IPS-18c (cell line): ENCODE measurements at regions not wholly inside any gene's neighbourhood (a gene's known extent, or its start where the extent isn't known, plus 50 kb on each side); places are given as distances from the start of the nearest gene placed in this dataset.
"Not testable (repeated sequence)": the region's sequence is repeated elsewhere in the genome, so short reads cannot be mapped to it uniquely, and the experiment has no call there.

Source experiments
- H3K4me3 ChIP-seq: 2 replicates; pipeline ENCODE4 v1.7.0; 2013; ENCODE audit warnings: low read depth, mild to moderate bottlenecking, low read length, moderate library complexity; ENCODE audit not compliant: insufficient read depth
- H3K9me3 ChIP-seq: one replicate; pipeline ENCODE4 v1.6.1; 2013; ENCODE audit warnings: mild to moderate bottlenecking, low read length, moderate library complexity; ENCODE audit not compliant: control insufficient read depth, insufficient read depth

DNA sequence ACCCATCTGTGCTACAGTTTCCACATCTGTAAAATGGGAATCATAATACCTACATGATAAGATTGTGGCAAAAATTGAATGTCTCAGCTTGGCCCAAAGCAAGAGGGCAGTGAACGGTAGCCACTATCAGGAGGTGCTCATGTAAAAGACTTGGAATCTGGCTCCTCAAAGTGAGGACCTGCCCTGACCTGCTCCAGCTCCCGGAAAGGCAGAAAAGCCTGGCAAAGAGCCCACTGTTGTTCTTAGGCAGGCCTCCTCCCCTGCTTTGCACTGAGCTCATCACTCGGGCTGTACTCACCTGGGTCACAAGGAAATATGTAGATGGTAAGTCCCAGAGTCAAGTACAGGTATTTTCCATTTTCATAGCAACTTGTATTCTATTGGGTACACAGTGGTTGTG is 250.7 kb upstream of the TBL1XR1 start:
- no peak overlapping the region for H3K4me3 ChIP-seq
- H3K9me3 ChIP-seq: no peaks in the 10 kb centered on the region

DNA sequence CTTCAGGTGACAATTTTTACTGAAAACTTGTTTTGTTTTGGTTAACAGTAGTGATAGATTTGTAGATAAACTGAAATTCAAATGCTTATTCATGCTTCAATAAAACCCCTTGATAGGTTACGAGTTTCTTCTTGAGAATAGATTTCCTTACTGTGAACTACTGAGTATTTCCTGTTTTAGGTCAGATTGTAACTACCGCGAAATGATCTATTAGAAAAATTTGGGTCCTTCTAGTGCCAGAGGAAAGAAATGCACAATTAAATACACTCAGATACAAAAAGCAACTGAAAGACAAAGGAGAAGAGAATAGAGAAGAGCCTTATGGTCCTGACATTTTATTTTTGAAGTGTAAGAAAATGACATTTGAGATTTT is 251.7 kb upstream of the TBL1XR1 start:
- no peaks in the 10 kb centered on the region for H3K9me3 ChIP-seq
- H3K4me3 ChIP-seq: no peak overlapping the region

DNA sequence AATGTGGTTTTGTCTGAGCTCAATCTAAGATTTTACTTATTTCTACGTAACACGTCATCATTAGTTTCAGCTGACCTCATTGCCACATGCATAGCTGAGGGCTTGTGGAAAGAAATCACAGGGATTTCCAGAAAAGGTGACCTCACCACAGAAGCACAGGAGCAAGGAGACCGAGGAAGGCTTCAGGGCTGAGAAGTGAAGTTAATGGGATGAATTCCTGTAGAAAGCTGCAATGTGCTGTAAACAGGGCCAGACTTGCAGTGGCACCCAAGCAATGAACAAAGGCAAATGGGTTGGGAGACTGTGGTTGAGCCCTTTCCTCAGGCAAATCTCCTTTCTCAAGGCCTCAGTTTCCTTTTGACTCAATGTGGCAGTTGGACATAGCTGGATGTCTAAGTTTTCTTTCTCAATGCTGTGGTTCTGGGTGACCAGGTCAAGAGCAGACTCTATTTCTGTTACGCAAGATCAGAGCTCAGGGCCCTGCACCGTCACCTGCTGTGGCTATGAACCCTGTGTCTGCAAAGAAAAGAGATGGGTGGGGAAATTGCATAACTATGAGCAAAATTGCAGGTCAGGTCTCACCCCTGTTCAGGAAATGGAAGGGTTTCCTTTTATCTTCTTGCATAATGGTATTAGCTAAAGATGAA is 252.2 kb upstream of the TBL1XR1 start:
- Histone ChIP-seq H3K4me3 (no peak overlapping the region), H3K9me3 (no peaks in the 10 kb centered on the region)

DNA sequence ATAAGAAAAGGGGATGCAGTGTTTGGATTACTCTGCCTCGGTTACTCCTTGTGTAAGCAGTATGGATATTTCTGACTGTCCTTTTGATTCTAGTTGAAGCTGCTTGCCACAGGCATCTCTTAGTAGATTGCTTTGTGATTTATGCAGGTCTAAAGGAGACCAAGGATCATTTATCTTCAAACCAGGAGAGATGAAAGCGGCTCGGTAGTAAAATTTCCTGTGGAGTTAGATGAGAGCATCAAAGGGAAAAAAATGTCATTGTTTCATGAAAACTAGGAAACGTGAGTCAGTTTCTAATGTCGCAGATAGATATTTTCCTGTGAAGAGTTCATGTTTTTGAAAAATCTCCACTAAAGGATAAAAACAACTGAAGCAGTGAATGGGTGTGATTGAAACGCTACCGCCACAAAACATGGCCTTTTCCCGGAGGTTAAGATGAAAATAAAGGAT is 254.0 kb upstream of the TBL1XR1 start:
- H3K4me3 ChIP-seq: no peak overlapping the region
- no peaks in the 10 kb centered on the region for H3K9me3 ChIP-seq

DNA sequence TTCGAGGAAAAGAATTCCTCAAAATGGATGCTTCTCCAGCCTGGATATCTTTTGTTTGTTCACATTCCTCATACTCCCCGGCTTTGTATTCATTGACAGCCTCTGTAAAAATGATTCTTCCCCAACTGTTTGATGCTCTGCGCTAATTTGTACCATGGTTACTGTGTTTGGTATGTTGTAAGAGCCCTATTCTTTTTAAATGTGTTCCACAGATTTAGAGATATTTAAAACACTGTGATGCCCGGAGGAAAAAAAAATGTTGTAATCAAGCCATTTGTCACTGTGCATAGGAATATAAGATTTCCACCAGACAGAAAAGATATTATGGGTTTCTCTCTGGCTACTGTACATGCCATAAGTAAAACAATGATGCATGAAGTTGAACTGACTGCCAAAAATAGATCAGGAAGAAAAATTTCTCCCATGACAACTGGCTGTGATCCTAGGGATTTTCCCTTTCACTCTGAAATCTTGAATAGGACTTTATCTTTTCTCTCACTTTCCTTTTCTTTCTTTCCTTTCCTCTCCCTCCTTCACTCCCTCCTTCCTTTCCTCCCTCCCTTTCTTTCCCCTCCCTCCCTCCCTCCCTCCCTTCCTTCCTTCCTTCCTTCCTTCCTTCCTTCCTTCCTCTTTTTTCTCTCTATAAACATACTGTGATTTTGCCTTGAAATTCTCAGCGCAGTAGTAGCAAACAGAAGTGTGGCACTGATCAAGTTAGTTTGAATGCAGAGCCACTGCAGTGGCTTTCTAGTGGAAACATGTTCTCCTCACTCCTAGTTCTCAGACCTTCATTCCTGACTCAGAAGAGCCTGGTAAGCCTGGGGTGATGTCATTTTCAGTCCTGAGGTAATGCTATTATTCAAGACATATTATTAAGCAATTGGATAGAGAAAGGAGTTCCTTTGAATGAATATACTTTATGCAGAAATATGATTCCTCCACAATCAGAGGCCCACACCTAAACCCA is 254.9 kb upstream of the TBL1XR1 start:
- Histone ChIP-seq H3K9me3 (no peaks in the 10 kb centered on the region), H3K4me3 (no peak overlapping the region)

DNA sequence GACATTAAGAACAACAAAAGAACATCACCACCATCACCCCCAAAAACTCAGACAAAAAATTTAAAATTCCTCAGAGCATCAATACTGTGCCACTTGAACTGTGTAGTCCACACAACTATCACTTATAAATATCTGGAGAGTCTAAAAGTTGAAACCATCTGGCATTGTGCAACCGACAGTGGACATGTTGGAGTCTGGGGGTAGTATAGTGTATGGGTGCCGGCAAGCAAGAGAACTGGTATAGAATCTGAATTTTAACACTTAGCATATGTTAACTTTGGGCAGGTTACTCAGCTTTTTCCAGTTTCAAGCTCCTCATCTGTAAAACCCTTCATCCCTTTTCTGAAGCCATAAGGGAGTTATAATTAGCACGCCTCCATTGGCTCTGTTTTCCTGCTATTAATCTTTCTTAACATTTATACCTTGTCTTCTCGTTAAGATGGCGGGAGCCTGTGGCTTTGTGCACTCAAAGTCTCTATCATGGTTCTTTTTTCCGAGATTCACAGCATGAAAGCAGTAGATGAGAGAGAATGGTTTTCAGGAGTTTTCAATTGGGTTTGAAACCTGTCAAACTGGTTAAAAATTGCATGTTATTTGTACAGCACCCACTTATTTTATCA is 255.7 kb upstream of the TBL1XR1 start:
- Histone ChIP-seq H3K9me3 (no peaks in the 10 kb centered on the region), H3K4me3 (no peak overlapping the region)

DNA sequence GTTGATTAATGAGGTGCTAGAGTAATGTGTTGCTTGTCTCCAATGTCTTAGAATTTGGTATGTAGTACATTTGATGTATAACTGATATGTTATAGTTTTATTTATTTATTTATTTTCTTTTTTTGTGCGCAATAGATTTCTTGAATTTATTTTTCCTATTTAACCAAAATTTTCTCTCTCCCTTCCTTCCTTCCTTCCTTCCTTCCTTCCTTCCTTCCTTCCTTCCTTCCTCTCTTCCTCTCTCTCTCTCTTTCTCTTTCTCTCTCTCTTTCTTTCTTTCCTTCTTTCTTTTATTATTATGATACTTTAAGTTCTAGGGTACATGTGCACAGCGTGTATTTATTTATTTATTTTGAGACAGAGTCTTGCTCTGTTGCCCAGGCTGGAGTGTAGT is 256.2 kb upstream of the TBL1XR1 start:
- Histone ChIP-seq H3K4me3 (no peak overlapping the region), H3K9me3 (no peaks in the 10 kb centered on the region)

DNA sequence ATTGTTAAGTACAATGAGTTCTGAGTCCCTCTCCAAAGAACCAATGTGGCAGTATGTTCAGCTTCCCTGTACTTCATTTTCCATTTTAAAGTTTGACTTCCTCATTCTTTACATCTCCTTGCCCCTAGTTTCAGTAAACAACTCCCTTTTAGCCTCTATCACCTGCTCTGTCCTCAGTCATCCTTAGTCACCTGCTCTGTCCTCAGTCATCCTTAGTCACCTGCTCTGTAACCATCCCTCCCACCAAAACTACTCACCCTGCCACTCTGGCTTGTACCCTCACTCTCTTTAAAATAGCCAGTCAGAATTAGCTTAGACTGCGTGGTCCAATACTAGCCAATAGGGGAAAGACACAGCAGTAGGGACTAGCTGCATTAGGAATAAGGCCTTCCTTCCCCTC is 259.9 kb upstream of the TBL1XR1 start:
- not testable (repeated sequence) for H3K9me3 ChIP-seq, H3K4me3 ChIP-seq

DNA sequence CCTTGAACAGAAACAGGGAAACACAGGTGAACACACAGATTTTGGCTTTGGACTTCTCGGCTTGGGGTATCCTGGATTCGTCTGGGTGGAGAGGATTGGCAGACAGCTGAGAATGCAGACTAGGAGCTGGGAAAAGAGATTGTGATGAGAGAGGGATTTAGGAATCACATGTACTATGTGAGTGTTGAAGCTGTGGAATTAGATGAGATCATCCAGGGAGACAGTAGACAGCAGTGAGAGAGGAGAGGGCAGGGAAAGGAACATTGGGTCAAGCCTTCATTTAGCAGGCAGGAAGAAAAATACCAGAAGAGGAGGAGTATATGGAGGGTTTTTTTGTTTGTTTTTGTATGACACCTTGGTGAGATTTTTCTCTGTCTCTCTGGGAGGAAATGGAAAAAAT is 262.1 kb upstream of the TBL1XR1 start:
- Histone ChIP-seq H3K4me3 (no peak overlapping the region), H3K9me3 (no peaks in the 10 kb centered on the region)

DNA sequence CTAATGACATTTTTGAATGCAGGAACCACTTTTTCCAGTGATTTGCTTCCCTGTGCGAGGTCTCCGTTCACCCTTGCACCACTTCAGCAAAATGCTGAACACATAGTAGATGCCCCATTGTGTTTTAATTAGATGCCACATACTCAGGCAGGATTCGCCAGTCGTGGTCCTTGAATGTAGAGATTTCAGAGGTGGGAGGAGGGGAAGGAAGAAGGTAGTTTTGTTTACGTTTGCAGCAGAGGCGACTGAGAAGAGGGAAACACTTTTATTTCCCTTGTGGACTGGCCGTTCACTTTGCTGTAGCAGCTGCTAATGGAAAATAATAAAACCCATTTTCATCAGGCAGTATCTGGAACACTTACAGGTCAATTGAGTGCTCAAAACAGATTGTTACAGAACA is 262.8 kb upstream of the TBL1XR1 start:
- Histone ChIP-seq H3K9me3 (no peaks in the 10 kb centered on the region), H3K4me3 (no peak overlapping the region)

DNA sequence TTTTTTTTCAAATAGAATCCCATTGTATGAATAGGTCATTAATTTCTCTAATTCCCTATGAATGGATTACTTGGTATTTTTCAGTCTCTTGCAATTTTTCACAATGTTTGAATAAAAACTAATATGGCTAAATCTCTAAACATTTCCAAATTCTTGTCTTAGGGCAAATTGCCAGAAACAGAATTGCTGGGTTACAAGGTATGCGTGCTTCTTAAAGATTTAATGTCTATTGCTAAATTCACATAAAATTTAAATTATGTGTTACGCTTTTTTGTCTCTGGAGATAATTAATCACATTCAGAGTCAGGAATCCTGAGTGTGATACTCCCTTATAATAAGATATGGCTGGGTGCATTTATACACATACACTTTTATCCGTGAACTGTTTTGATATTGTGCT is 264.5 kb upstream of the TBL1XR1 start:
- H3K9me3 ChIP-seq: no peaks in the 10 kb centered on the region
- H3K4me3 ChIP-seq: no peak overlapping the region

DNA sequence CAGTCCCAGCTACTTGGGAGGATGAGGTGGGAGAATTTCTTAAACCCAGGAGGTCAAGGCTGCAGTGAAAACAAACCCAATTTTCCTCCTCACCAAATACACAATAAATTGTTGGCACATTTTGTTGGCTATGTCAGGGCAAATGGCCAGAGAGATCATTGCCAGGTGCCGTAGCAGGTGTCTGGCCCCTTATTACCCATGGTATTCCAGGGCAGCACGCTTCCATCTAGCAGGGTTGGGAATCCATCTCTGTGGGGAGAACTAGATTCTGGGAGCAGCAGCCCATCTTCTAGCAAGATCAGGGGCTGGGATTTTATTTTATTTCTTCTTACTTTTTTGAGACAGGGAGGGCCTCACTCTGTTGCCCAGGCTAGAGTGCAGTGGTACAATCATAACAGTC is 266.1 kb upstream of the TBL1XR1 start:
- H3K4me3 ChIP-seq, H3K9me3 ChIP-seq: not testable (repeated sequence)

DNA sequence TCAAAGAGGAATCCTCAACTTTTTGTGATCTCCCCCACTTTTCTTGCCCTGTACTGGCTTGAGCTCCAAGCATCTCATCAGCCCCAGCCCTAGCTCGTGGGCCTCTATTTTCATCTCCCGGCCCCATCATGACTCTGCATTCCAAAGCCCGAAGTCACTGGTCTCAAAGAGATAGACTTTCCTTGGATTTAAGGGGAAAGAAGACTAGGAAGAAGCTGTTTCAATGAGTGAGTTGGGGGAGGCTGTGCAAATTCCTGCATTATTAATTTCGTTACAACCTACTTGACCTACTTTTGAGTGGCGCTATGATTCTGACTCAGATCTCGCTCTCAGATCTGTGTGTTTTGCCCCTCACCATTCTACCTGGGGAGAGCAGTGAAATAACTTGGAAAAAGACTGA is 266.6 kb upstream of the TBL1XR1 start:
- Histone ChIP-seq H3K9me3 (no peaks in the 10 kb centered on the region), H3K4me3 (no peak overlapping the region)

DNA sequence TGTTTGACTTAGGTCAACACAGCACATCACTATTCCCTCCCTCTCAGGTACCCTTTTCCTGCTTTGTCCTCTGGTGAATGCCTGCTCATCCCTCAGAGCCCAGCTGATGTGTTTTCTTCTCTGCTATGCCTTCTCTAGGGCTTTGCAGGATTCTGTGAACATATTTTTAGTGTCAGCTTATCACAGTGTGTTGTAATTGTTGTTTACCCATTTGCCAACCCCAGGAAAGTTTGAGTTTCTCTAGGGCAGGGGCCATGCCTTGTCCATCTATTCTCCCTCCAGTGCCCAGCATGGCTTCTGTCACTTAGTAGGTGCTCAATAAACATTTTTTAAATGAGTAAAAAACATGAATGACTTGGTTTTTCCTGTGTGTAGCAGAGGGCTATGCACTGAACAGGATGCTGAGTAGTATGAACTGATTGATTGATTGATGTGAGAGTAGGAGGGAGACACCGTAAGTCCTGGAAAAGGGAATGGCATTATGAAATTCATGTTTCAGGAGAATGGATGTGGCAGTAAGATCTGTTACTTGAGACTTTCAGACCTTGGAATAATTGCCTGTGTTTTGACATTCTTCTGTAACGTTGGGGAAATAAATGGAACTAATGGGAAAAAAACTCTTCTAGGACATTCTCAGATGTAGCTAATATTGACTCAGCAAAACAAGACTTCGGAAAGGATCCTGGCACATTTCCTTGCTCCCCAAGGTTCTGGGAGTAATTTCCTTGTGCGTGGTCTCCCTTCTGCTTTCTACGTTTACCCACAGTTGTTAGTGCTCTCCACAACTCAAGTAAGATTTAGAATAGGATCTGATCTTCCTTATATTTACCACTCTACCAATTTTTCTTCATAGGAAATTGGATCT is 267.3 kb upstream of the TBL1XR1 start:
- Histone ChIP-seq H3K9me3 (no peaks in the 10 kb centered on the region), H3K4me3 (no peak overlapping the region)

DNA sequence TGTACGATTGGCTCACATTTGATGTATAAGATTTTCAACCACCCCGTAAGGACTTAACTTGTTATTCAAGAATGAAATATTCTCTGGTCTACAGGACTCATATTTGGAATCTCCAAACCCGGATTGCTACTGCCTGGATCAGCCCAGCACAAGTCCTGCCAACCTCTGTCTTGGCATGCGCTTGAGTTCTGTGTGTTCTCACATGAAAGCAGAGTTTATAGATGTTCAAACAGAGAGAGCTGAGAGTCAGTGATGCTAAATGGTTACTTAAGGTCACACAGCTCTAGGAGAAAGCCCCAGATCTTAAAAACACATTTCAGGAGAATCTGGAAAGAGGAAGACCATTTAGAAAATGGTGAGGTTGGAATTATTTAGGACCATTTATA is 268.0 kb upstream of the TBL1XR1 start:
- Histone ChIP-seq H3K9me3 (no peaks in the 10 kb centered on the region), H3K4me3 (no peak overlapping the region)

DNA sequence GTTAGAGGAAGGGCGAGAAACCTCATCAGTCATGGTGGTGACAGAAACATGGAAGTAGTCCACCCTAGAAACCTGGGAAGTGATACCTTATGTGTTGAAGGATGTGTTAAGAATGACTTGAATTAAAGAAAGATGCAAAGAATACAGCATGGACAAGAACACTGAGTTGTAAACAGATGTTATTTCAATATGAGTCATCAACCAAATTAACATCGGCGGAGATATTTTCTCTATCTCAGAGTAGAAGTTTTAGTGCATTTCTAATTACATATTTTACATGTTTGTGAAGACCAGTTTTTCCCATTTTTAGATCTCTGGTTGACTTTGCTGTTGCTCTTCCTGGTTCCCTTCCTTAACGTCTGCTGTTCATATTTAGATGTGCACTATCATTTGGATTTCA is 268.8 kb upstream of the TBL1XR1 start:
- H3K9me3 ChIP-seq: no peaks in the 10 kb centered on the region
- no peak overlapping the region for H3K4me3 ChIP-seq

DNA sequence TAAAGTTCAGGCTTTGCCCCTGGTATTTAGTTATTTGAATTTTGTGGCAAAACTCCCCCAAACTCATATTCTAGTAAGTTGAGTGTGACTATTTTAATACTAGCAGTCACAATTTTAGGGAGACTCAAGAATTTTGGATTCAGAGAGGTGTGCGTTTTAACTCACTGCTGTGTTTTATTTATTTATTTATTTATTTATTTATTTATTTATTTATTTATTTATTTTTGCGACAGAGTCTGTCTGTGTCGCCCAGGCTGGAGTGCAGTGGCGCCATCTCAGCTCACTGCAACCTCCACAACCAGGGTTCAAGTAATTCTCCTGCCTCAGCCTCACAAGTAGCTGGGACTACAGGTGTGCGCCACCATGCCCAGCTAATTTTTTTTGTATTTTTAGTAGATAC is 269.3 kb upstream of the TBL1XR1 start:
- not testable (repeated sequence) for H3K4me3 ChIP-seq, H3K9me3 ChIP-seq
